ENCODE measurements at regions not wholly inside any gene's neighbourhood (a gene's known extent, or its start where the extent isn't known, plus 50 kb on each side); places are given as distances from the start of the nearest gene placed in this dataset.

DNA sequence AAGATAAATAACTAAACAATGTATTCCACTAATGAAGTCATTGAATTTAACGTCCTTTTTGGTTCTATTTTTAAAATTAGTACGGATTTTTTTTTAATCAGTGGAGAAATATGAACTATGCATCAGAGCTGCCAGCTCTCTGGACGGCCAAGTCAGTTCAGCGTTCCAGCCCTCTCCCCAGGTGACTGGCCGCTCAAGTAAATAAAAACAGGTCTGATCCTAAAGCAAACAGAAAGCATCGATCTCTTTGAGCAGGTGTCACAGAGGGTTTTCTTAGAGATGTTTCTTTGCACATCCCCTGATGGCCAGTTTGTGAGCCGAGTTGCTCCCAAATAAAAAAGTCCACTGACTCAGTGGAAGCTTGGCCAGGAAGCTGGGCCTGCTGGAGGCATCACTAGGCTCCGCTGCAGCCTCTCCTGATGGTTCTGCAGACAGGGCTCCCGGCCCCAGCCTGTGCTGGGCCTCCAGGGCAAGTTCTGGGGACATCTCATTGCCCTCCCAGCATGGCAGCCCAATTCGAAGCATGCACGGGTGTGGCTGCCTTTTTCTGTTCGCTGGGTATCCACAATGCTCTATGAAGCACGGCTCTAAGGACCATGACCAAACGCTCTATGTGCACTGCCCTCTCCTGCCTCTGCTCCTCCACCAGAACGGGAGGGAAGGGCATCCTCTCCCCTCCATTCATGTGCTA is 74.7 kb upstream of the PPP2R2D start:
- TF ChIP-seq EZH2 (IDR thresholded peaks at IDR 0.05; ENCODE audit: borderline replicate concordance) (no peak), EZH2phosphoT487 (IDR thresholded peaks at IDR 0.05; ENCODE audit: low read depth, severe bottlenecking, unreplicated experiment) (no peak)
- TF ChIP-seq, protein P1, sequence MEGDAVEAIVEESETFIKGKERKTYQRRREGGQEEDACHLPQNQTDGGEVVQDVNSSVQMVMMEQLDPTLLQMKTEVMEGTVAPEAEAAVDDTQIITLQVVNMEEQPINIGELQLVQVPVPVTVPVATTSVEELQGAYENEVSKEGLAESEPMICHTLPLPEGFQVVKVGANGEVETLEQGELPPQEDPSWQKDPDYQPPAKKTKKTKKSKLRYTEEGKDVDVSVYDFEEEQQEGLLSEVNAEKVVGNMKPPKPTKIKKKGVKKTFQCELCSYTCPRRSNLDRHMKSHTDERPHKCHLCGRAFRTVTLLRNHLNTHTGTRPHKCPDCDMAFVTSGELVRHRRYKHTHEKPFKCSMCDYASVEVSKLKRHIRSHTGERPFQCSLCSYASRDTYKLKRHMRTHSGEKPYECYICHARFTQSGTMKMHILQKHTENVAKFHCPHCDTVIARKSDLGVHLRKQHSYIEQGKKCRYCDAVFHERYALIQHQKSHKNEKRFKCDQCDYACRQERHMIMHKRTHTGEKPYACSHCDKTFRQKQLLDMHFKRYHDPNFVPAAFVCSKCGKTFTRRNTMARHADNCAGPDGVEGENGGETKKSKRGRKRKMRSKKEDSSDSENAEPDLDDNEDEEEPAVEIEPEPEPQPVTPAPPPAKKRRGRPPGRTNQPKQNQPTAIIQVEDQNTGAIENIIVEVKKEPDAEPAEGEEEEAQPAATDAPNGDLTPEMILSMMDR (IDR thresholded peaks at IDR 0.05; ENCODE audit: poor library complexity), result no peak
